GM21423 (cell line): ENCODE measurements at regions not wholly inside any gene's neighbourhood (a gene's known extent, or its start where the extent isn't known, plus 50 kb on each side); places are given as distances from the start of the nearest gene placed in this dataset.

Source experiments
- ATAC-seq: cut with Tn5 transposase; IDR thresholded peaks from one replicate; pipeline ENCODE4 v1.9.1; 2021; ENCODE audit warnings: mild to moderate bottlenecking, moderate library complexity; ENCODE audit not compliant: unreplicated experiment

DNA sequence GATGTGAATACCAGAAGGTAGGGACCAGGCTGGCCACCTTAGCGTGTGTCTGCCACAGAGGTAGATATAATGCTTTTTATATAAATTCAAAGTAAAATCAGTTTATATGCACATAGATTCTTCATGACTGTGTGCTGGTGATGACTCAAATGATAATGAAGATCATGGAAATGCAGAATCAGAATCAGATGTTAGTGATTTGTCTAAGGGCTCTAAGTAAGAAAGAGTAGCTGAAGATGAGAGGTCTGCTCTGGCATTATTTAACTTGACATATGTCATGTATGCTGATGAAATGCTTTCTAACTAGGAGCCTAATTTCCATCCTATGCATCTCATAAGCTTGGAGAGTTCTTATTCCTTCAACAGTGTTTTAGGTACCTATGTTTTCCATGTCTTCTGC lies 50.3 kb upstream of the DPH6 start:
- ATAC-seq = no peak

DNA sequence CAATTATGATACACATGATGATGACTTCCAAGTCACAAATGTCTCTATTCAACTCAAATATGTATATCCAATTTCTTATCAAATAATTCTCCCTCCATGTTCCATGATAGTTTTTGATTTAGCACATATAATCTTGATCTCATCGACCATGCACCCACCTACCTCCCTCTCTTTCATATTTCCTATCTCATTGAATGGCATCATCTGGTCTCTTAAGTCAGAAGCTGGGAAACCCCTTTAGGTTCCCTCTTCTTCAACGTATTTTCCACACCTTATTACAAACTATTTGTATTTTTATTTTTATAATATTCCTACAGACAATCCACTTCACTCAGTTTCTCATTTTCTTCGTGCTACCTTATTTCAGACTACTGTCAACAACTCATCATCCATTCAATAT lies 56.9 kb upstream of the DPH6 start:
- ATAC-seq = peak; percentile 26

DNA sequence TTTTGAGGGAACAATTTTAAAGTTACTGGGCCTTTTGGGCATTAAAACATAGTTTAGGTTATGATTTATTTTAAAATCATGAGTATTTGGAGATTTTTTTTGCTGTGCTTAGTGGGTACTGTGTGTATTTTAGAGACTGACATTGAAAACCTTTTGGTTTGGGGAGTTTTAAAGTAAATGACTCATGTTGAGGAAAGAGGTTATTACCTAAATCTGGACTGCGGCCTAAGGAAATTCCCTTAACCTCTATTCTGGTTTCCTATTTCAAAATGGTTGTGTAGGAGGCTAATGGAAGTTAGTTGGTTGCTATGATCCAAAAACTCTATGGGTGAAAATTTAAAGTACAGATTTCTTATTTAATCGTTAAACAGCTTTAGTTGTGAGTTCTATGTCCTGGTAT lies 57.3 kb upstream of the DPH6 start:
- ATAC-seq = peak; percentile 64

DNA sequence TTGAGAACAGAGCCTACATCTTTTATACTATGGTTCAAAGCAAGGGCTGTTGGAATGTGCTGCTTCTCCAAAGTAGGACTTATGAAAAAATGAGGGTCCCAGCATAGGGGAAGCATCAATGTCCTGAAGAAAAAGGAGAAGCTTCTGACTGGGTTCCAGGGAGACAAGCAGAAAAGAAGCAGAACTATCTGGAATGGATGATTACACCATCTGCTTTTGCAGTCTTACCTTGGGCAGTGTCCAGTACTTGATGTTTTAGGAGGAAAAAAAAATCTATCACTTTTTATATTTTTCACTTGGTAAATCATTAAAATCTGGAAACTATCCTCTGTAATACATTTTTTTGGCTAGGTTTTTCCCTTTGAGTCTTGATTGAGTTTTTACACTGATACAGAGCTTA lies 57.9 kb upstream of the DPH6 start:
- no peak for ATAC-seq

DNA sequence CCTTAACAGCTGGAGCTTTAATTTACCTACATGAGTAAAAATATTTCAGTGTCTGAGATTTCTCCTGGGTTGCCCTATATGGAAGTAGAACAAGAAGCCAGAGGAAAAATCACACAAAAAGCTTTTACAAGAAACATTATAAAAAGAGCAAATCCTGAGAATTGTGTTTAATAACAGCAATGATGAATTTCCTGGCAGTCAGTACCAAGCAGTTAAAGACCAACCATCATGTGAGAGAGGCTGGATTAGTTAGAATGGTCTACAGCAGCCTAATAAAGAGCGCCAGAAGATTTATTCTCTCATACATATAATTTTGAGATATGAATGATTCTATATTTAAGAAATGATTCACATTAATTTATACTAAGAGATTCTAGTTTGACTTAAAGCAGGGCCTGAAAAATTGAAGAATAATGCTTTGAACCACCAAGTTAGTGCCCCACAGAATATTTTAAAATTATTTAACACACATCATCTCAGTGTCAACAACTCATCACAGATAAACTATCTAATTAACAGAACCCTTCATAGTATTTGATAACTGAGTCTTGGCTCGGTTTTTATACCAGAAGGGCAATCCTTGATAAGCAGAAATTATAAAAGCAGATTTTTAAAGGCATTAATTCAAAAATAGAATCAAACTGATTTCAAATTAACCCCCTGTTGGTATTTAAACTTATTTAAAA lies 59.9 kb upstream of the DPH6 start:
- no peak for ATAC-seq

DNA sequence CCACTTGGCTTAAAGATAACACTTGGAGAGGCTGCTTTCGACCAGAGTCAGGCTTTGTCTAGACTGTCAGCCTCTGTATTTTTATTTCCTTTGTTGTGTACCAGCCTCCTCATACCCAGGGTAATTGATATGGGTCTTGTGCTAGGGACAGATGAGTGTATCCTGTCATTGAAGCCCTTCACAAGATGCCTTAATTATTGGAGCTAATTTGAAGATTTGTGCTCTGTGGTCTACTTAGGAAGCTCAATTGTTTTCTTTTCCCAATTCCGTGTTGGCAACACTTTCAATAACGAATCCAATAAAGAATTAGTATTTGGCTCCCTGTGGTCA lies 60.5 kb upstream of the DPH6 start:
- no peak for ATAC-seq

DNA sequence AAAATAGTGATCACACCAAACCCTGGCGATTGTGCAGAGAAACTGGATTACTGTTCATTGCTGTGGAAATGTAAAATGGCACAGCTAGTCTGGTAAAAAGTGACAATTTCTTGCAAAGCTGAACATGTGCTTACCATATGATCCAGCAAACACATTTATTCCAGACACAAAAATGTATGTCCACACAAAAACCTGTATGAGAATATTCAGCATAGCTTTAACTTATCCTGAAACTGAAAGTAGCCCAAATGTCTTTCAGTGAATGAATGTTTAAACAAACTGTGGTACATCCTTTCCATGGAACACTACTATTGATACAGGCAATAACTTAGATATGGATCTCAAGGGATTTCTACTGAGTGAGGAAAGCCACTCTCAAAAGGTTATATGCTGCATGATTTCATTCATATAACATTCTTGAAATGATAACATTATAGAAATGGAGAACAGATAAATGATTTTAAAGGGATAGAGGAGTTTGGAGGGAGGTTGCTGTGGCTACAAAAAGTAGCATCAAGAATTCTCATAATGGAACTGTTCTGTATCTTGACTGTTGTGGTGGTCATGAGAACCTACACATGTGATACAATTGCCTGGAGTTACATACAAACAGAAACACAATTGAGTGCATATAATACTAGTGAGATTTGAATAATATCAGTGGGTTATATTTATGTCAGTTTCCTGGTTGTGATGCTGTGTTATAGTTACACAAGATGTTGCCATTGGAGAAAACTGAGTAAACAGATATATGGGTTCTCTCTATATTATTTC lies 70.7 kb upstream of the DPH6 start:
- ATAC-seq = no peak

DNA sequence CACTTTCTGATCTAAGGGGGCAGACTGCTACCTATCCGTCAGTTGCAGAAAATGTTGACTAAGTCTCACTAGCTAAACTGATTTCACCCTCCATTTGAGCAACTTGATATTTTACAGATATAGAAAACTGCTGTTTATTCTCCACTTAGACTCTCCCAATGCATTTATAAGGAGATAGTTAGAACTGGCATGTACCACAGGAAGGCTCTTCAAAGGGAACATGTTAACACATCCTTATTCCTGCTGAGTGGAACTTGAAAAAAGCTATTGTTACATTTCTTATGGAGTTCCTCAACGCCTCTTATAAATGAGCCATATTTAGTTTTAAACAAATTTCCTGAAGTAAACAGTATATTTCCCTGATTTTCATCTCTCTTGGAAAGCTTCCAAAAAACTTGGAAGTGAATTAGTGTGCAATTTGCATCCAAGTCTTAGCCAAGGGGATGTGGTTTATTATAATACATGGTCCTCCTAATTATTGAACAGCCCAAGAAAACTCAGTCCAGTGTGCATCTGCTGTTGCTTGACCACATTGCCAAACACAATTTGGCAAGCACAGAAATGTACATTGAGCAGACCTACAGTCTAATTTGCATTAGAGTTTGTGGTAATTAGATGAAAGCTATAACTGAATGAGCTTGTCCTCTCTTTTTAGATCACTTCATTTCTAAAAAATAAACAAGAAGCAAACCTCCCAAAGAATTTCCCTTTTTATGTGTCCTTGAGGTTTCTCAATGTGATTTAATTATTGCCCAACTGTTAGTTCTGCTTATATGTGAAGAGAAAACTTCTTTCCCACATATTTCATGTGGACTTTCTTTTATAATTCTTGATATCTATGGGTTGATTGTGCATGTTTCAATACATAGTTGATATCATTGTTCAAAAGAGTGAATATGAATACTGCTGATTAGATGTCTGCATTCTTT lies 72.6 kb upstream of the DPH6 start:
- ATAC-seq = no peak

DNA sequence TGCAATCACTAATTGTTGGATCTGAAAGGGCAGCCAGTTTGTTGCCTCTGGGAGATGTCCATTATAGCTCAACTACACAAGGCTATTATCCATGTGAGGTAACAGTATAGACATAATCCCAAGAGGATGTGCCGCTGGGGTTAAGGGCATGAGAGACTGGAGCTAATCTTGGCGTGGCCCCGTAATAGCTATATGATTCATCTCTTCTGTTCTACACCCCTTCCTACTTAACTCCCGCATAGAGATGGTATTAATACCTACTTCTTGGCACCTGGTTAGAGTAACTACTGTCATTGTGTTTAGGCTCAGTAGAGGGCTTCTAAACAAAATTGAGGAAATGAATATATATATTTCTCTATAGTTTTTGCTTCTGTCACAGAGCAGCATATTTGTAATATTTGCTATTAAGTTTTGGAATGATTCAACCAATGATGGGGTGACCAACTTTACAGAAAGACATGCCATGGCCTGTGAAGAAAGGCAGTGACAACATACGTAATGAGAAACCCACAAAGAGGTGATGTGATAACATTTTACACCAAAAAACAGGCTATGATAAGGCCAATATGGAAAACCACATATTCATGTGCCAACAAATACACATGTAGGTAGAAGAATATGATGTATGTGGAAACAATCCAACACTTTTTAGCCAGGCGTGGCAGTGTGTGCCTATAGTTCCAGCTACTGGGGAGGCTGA lies 76.8 kb upstream of the DPH6 start:
- ATAC-seq = no peak

DNA sequence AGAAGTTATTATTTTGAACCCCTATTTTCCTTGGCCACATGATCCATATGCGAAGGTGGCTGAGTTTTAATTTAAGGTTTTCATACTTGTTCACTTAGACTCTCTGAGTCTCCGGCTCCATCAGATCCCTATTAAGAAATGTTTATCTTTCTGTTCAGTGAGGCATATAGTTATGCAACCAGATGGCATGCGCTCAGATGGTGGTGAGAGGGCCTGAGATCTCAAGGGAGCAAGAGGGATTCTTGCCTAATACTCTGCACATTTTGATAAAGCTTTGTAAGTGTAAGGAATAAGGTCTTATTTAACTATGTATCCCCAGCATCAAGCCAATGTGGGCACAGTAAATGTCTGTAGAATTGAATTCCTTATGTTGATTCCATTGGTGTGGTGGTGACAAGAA lies 78.9 kb upstream of the DPH6 start:
- no peak for ATAC-seq

DNA sequence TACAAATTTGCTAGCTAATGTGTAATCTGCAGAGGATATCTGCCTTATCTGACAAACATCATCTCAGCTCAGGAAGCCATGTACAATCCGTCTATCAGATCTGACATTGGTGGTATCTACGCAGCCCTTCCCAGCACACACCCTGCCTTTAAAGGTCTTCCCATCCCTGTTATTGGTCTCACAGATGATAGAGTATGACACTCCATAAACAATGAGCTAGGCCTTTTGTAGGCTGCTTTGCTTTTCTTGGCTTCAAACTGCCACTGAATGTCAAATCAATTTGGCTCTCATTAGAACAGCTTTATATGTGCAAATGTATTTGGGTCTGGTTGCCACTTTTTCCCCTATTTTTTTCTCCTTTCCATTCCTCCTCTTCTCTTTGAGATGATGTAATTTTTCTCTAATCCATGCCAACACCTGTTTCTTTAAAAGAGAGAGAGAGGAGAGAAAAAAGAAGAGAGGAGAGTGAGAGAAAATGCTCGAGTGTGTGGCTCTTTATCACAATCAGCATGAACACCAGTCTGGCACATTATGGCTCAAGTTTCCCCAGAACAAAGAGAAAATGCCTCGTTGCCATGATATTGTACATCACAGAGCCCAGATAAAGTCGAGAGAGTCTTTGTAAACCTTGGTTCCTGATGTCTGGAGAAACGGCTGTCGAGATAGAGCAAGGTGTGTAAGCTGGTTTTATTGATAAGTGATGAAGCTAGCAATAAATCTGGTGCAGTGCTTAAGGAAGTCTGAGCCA lies 80.8 kb upstream of the DPH6 start:
- ATAC-seq = no peak

DNA sequence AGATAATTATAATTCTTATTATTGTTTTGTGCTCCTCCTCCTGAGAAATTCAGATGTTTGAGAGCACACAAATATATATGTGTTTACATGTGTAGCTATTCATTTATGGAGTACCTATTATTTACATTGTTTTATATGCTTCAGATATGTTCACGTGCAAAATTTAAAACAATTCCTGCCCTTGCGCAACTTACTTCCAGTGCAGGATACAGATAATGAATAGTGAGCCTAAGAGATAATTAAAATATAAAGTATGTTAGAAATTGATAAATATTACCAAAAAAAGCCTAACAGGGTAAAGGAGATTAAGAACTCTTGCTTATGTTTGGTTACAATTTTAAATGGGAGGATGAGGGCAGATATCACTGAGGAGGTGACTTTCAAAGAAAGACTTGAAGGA lies 81.7 kb upstream of the DPH6 start:
- no peak for ATAC-seq

DNA sequence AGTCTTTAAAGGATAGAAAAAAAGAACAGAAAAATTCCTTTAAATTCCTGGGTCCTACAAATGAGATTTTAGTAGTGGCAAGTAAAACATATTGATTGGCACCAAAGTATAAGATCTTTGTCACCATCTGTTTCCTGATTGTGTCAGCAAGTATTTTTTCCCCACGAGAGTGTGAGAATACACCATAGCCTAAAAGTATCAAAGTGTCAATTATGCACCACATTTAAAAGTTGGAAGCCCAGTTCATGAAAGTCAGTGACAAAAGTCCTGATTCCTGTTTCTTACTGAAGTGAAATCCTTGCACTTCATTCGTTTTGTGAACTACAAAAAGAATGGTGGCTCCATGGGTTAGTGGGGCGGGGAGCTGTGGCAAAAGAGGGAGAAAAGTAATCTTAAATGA lies 83.8 kb upstream of the DPH6 start:
- no peak for ATAC-seq

DNA sequence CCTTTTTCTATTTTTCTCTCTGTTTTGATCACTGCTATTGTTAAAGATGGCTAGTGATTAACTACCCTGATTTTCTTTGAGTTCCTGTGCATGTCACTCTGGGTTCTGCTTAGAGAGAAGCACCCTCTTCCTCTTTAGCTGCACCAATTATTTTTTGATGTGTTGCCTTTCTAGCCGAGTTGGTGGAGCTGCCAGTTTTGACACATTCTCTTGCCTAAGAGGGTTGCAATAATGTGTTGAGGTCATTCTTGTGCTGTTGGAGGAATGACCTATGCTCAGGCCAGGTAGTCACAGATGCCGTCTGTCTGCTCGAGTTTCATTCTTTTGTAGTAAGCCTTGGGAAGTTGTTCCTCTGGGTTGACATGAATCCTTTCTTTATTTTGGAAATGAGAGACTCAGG lies 84.6 kb upstream of the DPH6 start:
- ATAC-seq = no peak

DNA sequence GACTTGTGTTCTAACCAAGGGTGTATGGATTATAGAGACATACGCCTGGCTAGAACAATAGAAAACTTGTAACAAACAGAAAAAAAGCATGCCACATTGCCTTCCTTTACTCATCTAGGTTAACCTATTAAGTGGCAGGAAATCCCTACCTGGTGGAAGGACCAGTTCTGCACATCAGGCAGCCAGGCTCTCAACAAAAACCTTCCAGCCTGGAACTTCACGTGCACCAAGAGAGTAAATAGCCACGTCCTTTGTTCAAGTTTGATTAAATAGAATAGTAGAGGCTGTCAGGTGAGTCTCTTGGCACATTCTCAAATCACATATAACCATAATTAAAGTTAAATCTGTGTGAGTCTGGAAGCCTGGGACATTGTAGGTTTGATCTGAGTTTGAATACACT lies 85.0 kb upstream of the DPH6 start:
- no peak for ATAC-seq

DNA sequence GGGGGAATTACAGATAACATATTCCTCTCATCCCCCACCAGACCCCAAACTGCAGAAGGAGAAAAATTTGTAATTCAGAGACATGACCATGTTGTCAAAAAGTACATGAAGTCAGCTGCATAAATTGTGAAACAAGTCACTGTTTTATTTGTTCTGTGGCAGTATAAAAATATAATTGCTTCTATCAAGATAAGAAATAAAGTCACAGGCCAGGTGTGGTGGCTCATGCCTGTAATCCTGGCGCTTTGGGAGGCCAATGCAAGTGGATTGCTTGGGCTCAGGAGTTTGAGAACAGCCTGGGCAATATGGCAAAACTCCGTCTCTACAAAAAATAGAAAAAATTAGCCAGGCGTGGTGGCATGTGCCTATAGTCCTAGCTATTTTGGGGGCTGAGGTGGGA lies 87.7 kb upstream of the DPH6 start:
- ATAC-seq = no peak

DNA sequence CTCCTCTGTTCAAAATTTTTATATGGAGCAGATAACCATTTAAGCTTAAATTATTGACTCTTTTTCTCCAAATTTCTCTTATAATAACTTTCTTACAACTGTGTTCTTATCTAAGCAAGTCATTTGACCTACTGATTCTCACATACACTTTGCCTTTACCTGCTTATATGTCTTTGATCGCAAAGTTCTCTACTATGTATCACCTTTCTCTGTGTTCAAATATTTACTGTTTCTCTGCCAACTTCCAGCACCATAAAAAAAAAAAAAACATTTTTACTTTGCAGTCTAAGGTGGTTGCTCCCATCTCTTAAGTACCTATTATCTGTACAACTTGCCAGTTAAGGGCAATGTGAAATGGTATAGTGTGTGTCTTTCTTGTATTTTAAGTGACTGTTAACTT lies 100.8 kb upstream of the DPH6 start:
- ATAC-seq = no peak

DNA sequence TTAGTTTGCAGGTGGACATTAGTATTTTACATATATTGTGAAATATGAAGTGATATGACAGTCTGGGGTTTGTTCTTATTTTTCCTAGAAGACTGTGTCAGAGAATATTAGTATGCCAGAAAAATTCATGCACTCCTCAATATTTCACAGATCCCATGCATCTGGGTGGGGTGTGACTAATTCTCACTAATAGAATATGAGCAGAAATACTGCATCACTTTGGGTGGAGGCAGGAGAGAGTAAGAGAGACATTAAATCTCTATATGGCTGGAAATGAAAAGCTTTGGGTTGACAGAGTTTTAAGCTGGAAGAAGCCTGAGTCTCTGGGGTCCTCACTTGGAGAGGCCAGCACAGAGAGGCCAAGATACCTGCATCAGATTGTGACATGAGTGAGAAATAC lies 101.3 kb upstream of the DPH6 start:
- no peak for ATAC-seq

DNA sequence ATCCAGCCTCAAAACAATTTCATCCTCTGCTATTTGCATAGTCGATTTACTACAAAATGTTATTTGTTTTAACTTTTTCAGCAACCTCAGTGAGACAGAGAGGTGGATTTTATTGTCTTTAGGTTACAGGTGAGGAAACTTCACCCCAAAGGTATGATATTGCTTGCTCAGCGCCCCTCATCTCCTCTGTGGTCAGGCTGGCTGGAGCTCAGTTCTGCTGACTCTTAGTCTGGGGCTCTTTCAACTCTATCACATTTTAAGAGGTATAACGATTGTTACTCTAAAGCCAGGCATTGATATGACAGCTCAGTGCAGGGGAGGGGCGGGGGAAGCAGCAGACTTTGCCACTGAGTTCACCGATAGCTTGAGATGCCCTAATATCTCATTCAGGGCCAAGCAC lies 103.0 kb upstream of the DPH6 start:
- no peak for ATAC-seq

DNA sequence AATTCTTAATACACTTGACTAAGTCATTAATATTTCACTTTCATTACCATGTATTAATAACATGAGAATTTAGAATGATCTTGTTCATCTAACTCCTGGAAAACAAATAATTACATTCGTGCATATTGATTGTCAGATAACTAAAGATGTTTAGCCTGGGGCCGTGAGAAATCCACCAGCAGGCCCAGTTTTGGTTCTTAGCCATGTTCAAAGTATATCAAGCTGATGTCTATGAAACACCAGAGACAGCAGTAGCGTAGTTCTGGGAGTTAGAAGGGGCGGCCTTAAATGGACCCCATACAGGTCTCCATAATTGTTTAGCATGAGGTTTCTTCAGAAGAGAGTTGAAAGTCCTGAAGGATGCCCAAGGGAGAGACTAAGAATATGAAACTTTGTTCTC lies 103.6 kb upstream of the DPH6 start:
- no peak for ATAC-seq

DNA sequence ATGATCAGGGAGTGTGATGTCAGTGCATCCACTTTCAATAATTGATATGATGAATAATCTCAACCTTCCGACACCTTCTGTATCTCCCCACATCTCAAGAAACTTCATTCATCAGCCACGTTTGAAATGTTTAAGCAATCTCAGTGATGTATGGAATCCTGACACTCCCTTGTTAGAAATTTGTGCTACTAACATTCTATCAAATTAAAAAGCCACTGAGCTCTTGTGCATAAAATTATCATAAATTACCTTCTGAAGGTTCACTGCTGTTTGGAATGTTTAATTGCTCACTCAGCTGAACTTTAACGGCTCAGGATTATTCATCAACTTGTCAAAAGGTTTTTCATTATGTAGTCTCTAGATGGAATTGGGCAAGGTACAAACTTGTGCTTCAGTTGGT lies 108.4 kb upstream of the DPH6 start:
- ATAC-seq = no peak
